OCI-LY7 (cell line): ENCODE measurements at regions not wholly inside any gene's neighbourhood (a gene's known extent, or its start where the extent isn't known, plus 50 kb on each side); places are given as distances from the start of the nearest gene placed in this dataset.

Source experiments
- BruUV-seq: library from RNA; stranded (reverse); fragments of 400-500 nt; replicated peaks from 2 replicates; lab custom pipeline; 2021; lab: Mats Ljungman, UMichigan
- CTCF ChIA-PET: fragments of 300-600 bp; sonication (Branson Sonifier 250); formaldehyde crosslinking; loops from one replicate; lab custom pipeline; 2022; ENCODE audit warnings: antibody characterized with exemption; ENCODE audit not compliant: unreplicated experiment; lab: Charles Lee
- POLR2A ChIA-PET: fragments of 300-600 bp; sonication (Branson Sonifier 250); formaldehyde crosslinking; loops from one replicate; lab custom pipeline; 2022; ENCODE audit warnings: antibody characterized with exemption; lab: Charles Lee
- DNase-seq: peaks from one replicate; pipeline ENCODE4 v3.0.0-alpha.2; 2015; ENCODE audit warnings: low spot score
- H2AFZ ChIP-seq: fragments of 200-600 bp; sonication (generic), shearing (Covaris generic); 2 replicates; pipeline ENCODE4 v1.6.1; 2014; ENCODE audit warnings: mild to moderate bottlenecking, antibody characterized with exemption, low read length, moderate library complexity
- H3K27ac ChIP-seq: fragments of 200-600 bp; sonication (generic); 2 replicates; pipeline ENCODE4 v1.5.1; 2014; ENCODE audit warnings: mixed run types, low read depth, mild to moderate bottlenecking, moderate library complexity, low read length, inconsistent platforms; ENCODE audit not compliant: poor library complexity, severe bottlenecking
- H3K36me3 ChIP-seq: fragments of 200-600 bp; sonication (generic); 2 replicates; pipeline ENCODE4 v1.6.1; 2014; ENCODE audit warnings: mild to moderate bottlenecking, antibody characterized with exemption, low read length, moderate library complexity, mixed read lengths; ENCODE audit not compliant: insufficient read depth
- H3K4me1 ChIP-seq: fragments of 200-600 bp; sonication (generic); 2 replicates; pipeline ENCODE4 v1.5.1; 2014; ENCODE audit warnings: mild to moderate bottlenecking, low read length; ENCODE audit not compliant: insufficient read depth, poor library complexity, severe bottlenecking
- H3K4me2 ChIP-seq: fragments of 200-600 bp; sonication (generic); 2 replicates; pipeline ENCODE4 v1.6.1; 2014; ENCODE audit warnings: mild to moderate bottlenecking, low read length
- H3K4me3 ChIP-seq: fragments of 200-600 bp; sonication (generic); 2 replicates; pipeline ENCODE4 v1.5.1; 2014; ENCODE audit warnings: mild to moderate bottlenecking, low read depth, low read length; ENCODE audit not compliant: poor library complexity, severe bottlenecking
- H3K79me2 ChIP-seq: fragments of 200-600 bp; sonication (generic); 2 replicates; pipeline ENCODE4 v1.6.1; 2016; ENCODE audit warnings: low read depth, mild to moderate bottlenecking, low read length, moderate library complexity, mixed read lengths; ENCODE audit not compliant: insufficient read depth
- H3K9me2 ChIP-seq: fragments of 200-600 bp; sonication (generic); 2 replicates; pipeline ENCODE4 v1.6.1; 2016; ENCODE audit warnings: mild to moderate bottlenecking, low read length, mixed read lengths; ENCODE audit not compliant: insufficient read depth
- H3K9me3 ChIP-seq: fragments of 200-600 bp; sonication (generic); 2 replicates; pipeline ENCODE4 v1.6.1; 2014; ENCODE audit warnings: mild to moderate bottlenecking, mixed run types, low read length, mixed read lengths
- H4K20me1 ChIP-seq: fragments of 200-600 bp; sonication (generic); 2 replicates; pipeline ENCODE4 v1.6.1; 2014; ENCODE audit warnings: mild to moderate bottlenecking, antibody characterized with exemption, low read length, moderate library complexity, mixed read lengths; ENCODE audit not compliant: insufficient read depth
- CTCF ChIP-seq: fragments of 200-600 bp; sonication (generic); conservative IDR thresholded peaks from 2 replicates; pipeline ENCODE4 v1.5.1; 2014; ENCODE audit warnings: mild to moderate bottlenecking, antibody characterized with exemption, low read length, moderate library complexity, mixed read lengths
- EZH2phosphoT487 ChIP-seq: fragments of 200-600 bp; sonication (generic); IDR thresholded peaks from 2 replicates; pipeline ENCODE4 v1.6.1; 2018; ENCODE audit warnings: low read depth, borderline replicate concordance, mild to moderate bottlenecking, mixed run types, antibody characterized with exemption, low read length, moderate library complexity, mixed read lengths
- intact Hi-C: fragments of 100-400 bp; cut with micrococcal nuclease; formaldehyde crosslinking; loops from one replicate; pipeline ENCODE4 v1.10.0; 2022; ENCODE audit not compliant: unreplicated experiment

GRCh38 chr4:84420608-84421007 lies 78.5 kb downstream of the NKX6-1 start:
- no peaks in the 10 kb centered on the region for H3K9me3 ChIP-seq
- ChIA-PET POLR2A (interaction anchor here (0.9 kb wide), 1 partner anchor 9 kb away, joined by 3 read pairs; no protein-coding TSS in a partner anchor), CTCF (no interaction called here)
- H2AFZ ChIP-seq, result no peak overlapping the region
- no peaks in the 10 kb centered on the region for H3K9me2 ChIP-seq
- no peak overlapping the region for H3K27ac ChIP-seq
- H3K4me1 ChIP-seq, result no peaks in the 10 kb centered on the region
- no peaks in the 10 kb centered on the region for H3K79me2 ChIP-seq
- DNase-seq, result no peak
- no TSS peak for BruUV-seq
- TF ChIP-seq CTCF (no peak), EZH2phosphoT487 (no peak)
- H3K4me3 ChIP-seq, result no peak overlapping the region
- H3K4me2 ChIP-seq, result no peak overlapping the region
- H3K36me3 ChIP-seq, result no peaks in the 10 kb centered on the region
- intact Hi-C loops, result no loop called here
- no peaks in the 10 kb centered on the region for H4K20me1 ChIP-seq

- POLR2A ChIA-PET, result no interaction called here
- Histone ChIP-seq H3K9me2 (no peaks in the 10 kb centered on the region), H3K4me1 (no peaks in the 10 kb centered on the region), H3K27ac (no peak overlapping the region), H3K79me2 (no peaks in the 10 kb centered on the region), H3K9me3 (no peaks in the 10 kb centered on the region), H2AFZ (no peak overlapping the region), H3K4me3 (no peak overlapping the region), H4K20me1 (no peaks in the 10 kb centered on the region), H3K4me2 (no peak overlapping the region), H3K36me3 (no peaks in the 10 kb centered on the region)
- TF ChIP-seq EZH2phosphoT487 (no peak), CTCF (no peak)
- no peak for DNase-seq
- intact Hi-C loops, result no loop called here
- CTCF ChIA-PET, result no interaction called here
- no TSS peak for BruUV-seq
Measured at GRCh38 chr4:84419201-84419600, 79.9 kb downstream of the NKX6-1 start.

GRCh38 chr4:84417997-84418709 lies 80.9 kb downstream of the NKX6-1 start:
- no peak for DNase-seq
- Histone ChIP-seq H3K36me3 (no peaks in the 10 kb centered on the region), H3K27ac (no peak overlapping the region), H3K79me2 (no peaks in the 10 kb centered on the region), H3K9me3 (no peaks in the 10 kb centered on the region), H4K20me1 (no peaks in the 10 kb centered on the region), H3K4me2 (no peak overlapping the region), H3K4me1 (no peaks in the 10 kb centered on the region), H3K4me3 (no peak overlapping the region), H3K9me2 (no peaks in the 10 kb centered on the region), H2AFZ (no peak overlapping the region)
- no TSS peak for BruUV-seq
- TF ChIP-seq CTCF, result no peak
- TF ChIP-seq EZH2phosphoT487, result no peak
- ChIA-PET CTCF (no interaction called here), POLR2A (interaction anchor here (0.6 kb wide), 1 partner anchor 9 kb away, joined by 3 read pairs; no protein-coding TSS in a partner anchor)
- intact Hi-C loops, result no loop called here
